ENCODE measurements at regions not wholly inside any gene's neighbourhood (a gene's known extent, or its start where the extent isn't known, plus 50 kb on each side); places are given as distances from the start of the nearest gene placed in this dataset.
A peak's percentile ranks its signal among the peaks of the same experiment; 100 is the strongest.
"Not testable (repeated sequence)": the region's sequence is repeated elsewhere in the genome, so short reads cannot be mapped to it uniquely, and the experiment has no call there.

DNA sequence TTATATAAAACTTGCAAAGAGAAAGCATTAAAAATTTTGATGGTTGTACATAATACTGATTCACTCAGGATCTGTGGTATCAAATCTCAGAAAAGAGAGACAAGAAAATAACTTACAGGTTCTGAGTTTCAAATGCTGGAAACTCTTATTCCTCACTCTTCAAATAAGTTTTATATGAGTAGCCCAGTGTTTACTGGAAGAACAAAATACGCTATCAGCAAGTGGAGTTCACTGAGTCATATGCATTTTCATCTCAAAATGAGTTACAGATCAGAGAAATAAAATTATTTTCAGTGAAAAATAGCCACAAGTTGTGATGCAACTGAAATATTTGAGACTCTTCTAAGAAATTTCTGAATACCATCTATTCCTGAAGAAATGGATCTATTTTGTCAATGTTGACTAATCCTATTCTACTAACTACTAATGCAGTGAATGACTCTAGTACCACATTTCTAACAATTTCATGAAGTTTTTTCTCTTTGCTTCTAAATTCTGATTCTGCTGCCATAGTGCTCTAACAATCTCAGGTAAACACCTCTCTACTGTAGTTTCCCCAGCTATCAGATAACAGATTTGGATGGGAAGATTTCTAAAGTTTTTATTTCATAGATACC, 391.7 kb downstream of the ZEB2 start:
- no peak for DNase-seq (ENCODE audit: low read depth in 3 of 3)

DNA sequence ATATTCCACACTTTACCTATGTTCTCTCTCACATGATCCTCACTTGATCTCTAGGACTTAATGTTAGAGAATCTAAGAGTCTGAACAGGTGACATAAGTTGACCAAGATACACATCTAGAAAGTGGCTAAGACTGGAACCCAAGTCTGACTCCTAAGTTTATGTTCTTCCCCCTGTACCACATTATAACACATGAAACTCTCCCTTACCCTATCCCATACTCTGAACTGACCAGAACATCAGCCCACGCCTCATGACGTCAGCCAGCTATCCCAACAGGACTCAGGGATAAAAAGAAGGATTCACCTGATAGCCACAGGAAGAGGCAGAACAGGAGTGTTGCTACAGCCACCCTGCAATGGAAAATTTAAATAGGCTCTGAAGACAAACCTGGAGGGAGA, 392.2 kb downstream of the ZEB2 start:
- DNase-seq (ENCODE audit: low read depth in 3 of 3): no peak

- DNase-seq (ENCODE audit: low read depth in 3 of 3): no peak
Observed at GRCh38 chr2:144126302-144126701, 393.6 kb downstream of the ZEB2 start.

- no peak for DNase-seq (ENCODE audit: low read depth in 3 of 3)
Observed at GRCh38 chr2:144125751-144126150, 394.2 kb downstream of the ZEB2 start.

- DNase-seq (ENCODE audit: low read depth in 3 of 3): no peak
Observed at GRCh38 chr2:144124882-144125281, 395.0 kb downstream of the ZEB2 start.

DNA sequence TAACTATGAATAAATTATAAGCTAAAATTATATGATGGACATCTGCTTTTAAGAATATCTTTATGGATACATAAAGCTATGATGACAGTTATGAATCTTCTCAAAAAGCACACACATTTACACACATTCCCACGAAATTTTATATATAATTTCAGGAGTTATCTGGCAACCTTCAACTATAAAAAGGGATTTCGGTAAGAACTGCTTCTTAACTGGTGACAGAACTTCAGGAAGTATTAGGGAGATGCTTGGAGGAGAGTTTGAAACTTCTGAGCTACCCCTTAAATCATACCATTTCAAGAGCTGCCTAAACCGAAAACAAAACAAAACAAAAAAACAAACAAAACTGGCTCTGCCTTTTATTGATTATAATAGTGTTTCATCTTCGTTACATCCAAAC, 399.4 kb downstream of the ZEB2 start:
- no peak for DNase-seq (ENCODE audit: low read depth in 3 of 3)

DNA sequence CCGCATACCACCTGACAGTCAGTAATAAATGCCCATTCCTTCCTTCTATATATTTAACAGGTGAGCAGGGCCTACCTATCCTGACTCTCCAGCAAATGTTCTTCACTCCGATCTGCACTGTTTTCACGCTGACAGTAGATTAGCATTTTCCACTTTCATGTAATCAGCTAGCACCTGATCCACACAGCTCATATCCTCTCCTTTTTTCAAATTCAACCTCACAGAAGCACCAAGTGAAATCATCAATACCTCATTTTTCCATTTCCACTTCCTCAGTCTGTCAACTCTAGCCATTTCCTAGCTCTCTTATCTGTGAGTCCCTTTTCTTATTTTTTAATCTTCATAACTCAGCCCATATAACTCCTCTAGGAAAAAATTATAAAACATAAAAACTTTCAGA, 402.8 kb downstream of the ZEB2 start:
- DNase-seq (ENCODE audit: low read depth in 3 of 3): no peak

DNA sequence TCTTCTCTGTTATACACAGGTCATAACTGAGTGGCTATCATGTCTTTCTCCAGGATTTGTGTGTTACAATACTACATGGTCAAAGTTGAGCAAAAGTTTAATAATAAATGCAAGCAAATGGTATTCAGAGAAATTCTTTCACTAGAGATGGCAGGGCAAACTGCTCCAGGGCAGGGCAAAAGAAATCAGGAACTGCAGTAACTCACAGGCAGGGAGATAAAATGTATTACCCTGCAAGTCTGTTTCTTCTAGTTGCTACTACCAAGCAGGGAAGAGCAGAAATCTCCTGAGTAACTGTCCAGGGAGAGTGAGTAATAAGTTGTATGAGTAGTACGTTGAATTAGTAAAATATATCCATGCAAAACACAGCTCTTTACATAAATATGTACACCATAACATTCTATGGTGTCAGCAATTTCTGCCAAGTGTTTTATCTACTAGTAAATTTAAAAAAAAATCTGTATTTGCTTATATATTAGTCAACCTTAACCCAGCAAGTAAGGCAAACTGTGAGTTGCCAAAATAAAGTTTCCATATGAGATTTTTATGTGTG, 404.1 kb downstream of the ZEB2 start:
- no peak for DNase-seq (ENCODE audit: low read depth in 3 of 3)

- DNase-seq (ENCODE audit: low read depth in 3 of 3): no peak
Observed at GRCh38 chr2:144114760-144115159, 405.2 kb downstream of the ZEB2 start.

GRCh38 chr2:144111437-144111836, 408.5 kb downstream of the ZEB2 start:
- DNase-seq (ENCODE audit: low read depth in 3 of 3): no peak

DNA sequence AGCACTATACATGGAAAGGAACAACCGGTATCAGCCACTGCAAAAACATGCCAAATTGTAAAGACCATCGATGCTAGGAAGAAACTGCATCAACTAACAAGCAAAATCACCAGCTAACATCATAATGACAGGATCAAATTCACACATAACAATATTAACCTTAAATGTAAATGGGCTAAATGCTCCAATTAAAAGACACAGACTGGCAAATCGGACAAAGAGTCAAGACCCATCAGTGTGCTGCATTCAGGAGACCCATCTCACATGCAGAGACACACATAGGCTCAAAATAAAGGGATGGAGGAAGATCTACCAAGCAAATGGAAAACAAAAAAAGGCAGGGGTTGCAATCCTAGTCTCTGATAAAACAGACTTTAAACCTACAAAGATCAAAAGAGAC, 413.8 kb downstream of the ZEB2 start:
- DNase-seq (ENCODE audit: low read depth in 3 of 3): not testable (repeated sequence)

DNA sequence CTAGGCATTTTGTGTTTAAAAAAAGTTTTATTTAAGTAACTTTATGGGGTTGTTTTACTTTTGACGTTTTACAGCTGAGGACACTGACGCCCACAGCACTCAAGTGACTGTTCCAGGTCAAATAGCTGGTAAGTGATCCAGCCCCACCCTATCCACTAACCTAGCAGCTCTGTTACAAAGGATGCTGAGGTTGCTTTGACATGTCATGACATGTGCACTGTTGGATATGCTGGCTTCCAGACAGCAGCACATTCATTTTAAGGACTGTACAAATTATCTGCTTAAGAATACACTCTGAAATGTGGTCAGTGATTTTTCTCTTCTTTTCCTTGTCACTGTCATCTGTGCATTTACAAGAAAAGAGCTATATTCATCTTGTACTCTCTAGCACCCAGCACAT, 417.5 kb downstream of the ZEB2 start:
- no peak for DNase-seq (ENCODE audit: low read depth in 3 of 3)

DNA sequence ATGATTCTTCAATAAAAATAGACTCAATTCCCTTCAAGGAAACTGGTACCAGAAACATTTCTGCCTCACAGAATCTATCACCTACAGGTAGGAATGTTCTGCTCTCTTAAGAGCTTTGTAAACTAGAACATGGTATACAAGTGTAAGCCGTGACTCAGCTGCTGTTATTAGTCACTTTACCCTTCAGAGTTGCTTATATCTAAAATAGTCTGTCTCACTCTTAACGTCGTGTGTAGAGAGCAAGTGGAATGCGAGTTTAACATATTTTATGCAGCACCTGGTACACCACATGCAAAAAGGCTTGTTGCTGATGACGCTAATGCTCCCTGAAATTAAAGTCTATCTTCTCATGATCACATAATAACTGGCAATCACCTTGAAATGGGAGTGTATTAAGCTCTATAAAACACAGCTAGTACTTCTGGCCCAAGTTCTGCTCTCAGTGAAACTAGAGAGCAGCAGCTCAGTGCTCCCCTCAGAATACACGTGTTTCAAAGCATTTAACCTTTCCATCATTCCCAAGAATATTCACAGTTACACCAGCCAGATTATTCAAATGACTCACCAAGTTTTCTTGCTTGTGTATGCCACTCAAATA, 420.0 kb downstream of the ZEB2 start:
- no peak for DNase-seq (ENCODE audit: low read depth in 3 of 3)

DNA sequence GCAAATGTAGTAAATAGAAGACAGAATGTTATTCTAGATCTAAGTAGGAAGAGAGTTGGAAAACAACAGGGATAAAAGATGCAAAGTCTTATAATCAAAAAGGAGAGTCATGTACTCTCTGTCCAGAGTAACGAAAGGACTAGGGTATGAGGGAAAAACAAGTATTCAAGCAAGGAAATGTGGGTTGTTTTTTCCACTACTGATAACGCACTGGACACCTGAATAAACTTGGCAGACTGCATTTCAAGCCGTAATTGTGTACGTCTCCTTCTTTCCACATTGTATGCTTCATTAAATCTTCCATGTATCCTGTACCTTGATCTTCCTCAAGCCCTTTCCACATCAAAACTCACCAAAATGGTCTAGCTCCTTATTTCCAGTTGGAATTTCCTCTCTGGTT, 420.6 kb downstream of the ZEB2 start:
- no peak for DNase-seq (ENCODE audit: low read depth in 3 of 3)

DNA sequence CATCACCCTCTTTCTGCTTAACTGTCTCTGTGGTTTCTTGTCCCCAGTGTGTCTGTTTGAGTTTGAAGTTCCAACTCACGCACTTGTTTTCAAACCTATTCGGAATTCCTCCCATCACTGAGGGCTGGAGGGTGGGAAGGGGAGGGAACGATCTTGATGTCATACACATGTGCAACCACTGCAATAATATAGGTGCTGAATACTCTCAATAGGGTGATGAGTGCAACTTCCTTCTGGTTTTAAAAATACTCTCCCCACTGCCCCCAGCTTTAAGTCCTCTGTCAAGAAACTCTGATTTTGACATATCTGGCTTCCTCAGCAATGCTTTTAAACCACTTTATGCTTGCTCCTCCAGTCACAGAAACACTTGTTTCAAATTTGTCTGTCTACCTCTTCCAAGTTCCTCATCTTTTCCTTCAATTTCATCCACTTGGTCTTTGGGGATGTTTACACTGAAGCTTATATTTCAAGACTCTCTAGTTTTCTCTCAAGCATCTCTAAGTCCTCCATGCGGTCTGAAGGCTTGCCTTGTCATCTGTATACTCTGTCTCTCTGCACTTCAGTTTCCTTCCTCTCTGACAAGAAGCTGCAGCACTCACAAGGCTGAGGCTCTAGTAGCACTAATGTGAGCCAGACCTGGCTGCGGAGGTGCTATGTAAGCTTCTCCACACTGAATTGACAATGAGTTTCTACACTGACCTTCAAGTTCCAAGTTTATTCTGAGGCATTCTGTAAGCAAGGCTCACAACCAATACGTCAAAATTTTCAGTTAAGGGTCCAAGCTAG, 422.3 kb downstream of the ZEB2 start:
- no peak for DNase-seq (ENCODE audit: low read depth in 3 of 3)

GRCh38 chr2:144096531-144096930, 423.4 kb downstream of the ZEB2 start:
- no peak for DNase-seq (ENCODE audit: low read depth in 3 of 3)

GRCh38 chr2:144094408-144095151, 425.3 kb downstream of the ZEB2 start:
- DNase-seq (ENCODE audit: low read depth in 3 of 3): peak in 1 of 3 donors; percentile 2

DNA sequence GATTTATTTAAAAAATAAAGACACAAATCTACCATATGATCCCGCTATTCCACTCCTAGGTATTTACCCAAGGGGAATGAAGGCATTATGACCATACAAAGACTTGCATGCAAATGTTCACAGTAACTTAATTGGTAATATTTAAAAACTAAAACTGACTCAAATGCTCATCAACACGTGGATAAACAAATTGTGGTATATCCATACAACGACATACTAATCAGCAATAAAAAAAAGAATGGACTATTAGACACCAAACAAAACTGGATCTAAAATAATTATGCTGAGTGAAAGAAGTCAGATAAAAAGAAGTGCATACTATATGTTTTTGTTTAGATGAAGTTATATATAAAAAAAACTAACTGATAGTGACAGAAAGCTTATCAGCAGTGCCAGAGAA, 428.3 kb downstream of the ZEB2 start:
- no peak for DNase-seq (ENCODE audit: low read depth in 3 of 3)

GRCh38 chr2:144088863-144089262, 431.1 kb downstream of the ZEB2 start:
- no peak for DNase-seq (ENCODE audit: low read depth in 3 of 3)

- DNase-seq (ENCODE audit: low read depth in 3 of 3): no peak
Observed at GRCh38 chr2:144086965-144087364, 433.0 kb downstream of the ZEB2 start.

DNA sequence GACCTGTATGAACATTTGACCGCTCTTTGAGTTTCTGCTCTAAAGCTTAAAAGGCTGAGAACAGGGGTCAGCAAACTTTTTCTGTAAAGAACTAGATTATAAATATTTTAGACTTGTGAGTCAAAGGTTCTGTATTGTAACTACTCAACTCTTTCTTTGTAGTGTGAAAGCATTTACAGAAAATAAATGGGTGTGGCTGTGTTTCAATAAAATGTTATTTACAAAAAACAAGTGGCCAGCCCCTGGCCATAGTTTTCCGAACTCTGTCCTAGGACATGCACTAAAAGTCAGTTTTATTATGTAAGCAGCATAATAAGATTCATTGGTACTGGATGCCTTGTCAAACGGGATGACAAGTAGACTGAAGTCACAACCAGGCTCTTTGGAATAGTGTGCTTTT, 434.9 kb downstream of the ZEB2 start:
- DNase-seq (ENCODE audit: low read depth in 3 of 3): no peak

DNA sequence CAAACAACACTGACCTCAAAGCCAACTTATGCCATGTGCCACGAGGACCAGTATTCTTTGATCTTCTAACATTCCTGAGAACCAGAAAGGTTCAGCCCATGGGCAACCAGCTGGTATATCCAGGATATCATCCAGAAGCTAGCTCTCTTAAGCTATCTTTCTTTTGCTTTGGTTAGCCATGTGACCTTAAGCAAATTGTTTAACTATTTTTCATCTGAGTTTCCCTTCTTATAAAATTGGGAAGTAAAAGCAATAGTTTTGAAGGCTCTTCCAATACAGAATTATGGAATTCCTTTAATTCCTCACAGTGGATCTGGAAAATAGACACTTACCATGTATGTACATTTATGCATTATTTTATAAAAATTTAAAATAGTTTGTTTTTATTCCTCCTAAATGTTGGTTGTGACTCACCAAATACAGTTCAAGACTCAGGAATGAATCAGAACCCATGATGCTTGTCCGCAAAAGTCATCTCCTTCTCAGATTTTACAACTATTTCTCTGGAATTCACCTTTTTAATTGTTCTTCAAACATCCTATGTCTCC, 435.7 kb downstream of the ZEB2 start:
- DNase-seq (ENCODE audit: low read depth in 3 of 3): no peak
